Neuron (in vitro differentiated cells): ENCODE measurements at regions not wholly inside any gene's neighbourhood (a gene's known extent, or its start where the extent isn't known, plus 50 kb on each side); places are given as distances from the start of the nearest gene placed in this dataset.

Experiments
- H2AFZ ChIP-seq: one replicate; pipeline ENCODE4 v1.6.1; 2013; ENCODE audit warnings: low read depth, mild to moderate bottlenecking, inconsistent platforms, low read length, moderate library complexity
- H3K27me3 ChIP-seq: one replicate; pipeline ENCODE4 v1.6.1; 2013; ENCODE audit warnings: low read length; ENCODE audit not compliant: insufficient read depth
- H3K36me3 ChIP-seq: one replicate; pipeline ENCODE4 v1.6.1; 2013; ENCODE audit warnings: low read length; ENCODE audit not compliant: insufficient read depth
- H3K4me1 ChIP-seq: one replicate; pipeline ENCODE4 v1.6.1; 2013; ENCODE audit warnings: low read length; ENCODE audit not compliant: insufficient read depth
- H3K4me3 ChIP-seq: 2 replicates; pipeline ENCODE4 v1.5.1; 2013; ENCODE audit warnings: mild to moderate bottlenecking, low read length, moderate library complexity
- H3K9me3 ChIP-seq: one replicate; pipeline ENCODE4 v1.6.1; 2013; ENCODE audit warnings: low read length

GRCh38 chr6:170155464-170156196, 135.2 kb downstream of the DLL1 start:
- Histone ChIP-seq H3K4me3 (no peak overlapping the region), H3K36me3 (no peaks in the 10 kb centered on the region), H2AFZ (no peak overlapping the region), H3K9me3 (no peaks in the 10 kb centered on the region), H3K27me3 (no peaks in the 10 kb centered on the region), H3K4me1 (peaks cover 11% of the 10 kb centered on the region)

GRCh38 chr6:170153436-170154319, 137.2 kb downstream of the DLL1 start:
- Histone ChIP-seq H3K4me3 (no peak overlapping the region), H2AFZ (no peak overlapping the region), H3K27me3 (peaks cover 1% of the 10 kb centered on the region), H3K9me3 (no peaks in the 10 kb centered on the region), H3K4me1 (peaks cover 11% of the 10 kb centered on the region), H3K36me3 (no peaks in the 10 kb centered on the region)

- no peaks in the 10 kb centered on the region for H3K36me3 ChIP-seq
- H3K27me3 ChIP-seq: peaks cover 8% of the 10 kb centered on the region
- no peaks in the 10 kb centered on the region for H3K9me3 ChIP-seq
- H2AFZ ChIP-seq: peak overlapping the region; percentile 77
- peaks cover 11% of the 10 kb centered on the region for H3K4me1 ChIP-seq
- H3K4me3 ChIP-seq: no peak overlapping the region
These were observed 137.9 kb downstream of the DLL1 start for GRCh38 chr6:170152989-170153388.

- no peak overlapping the region for H3K4me3 ChIP-seq
- H2AFZ ChIP-seq: no peak overlapping the region
- H3K36me3 ChIP-seq: no peaks in the 10 kb centered on the region
- H3K9me3 ChIP-seq: no peaks in the 10 kb centered on the region
- H3K4me1 ChIP-seq: peaks cover 14% of the 10 kb centered on the region
- H3K27me3 ChIP-seq: peaks cover 13% of the 10 kb centered on the region
These were observed 138.6 kb downstream of the DLL1 start for GRCh38 chr6:170152124-170152926.

- Histone ChIP-seq H3K9me3 (no peaks in the 10 kb centered on the region), H3K4me3 (no peak overlapping the region), H2AFZ (no peak overlapping the region), H3K36me3 (no peaks in the 10 kb centered on the region), H3K4me1 (peaks cover 14% of the 10 kb centered on the region), H3K27me3 (peaks cover 18% of the 10 kb centered on the region)
These were observed 139.1 kb downstream of the DLL1 start for GRCh38 chr6:170151804-170152123.

GRCh38 chr6:170151321-170151771, 139.5 kb downstream of the DLL1 start:
- Histone ChIP-seq H3K36me3 (no peaks in the 10 kb centered on the region), H3K27me3 (peaks cover 18% of the 10 kb centered on the region), H2AFZ (no peak overlapping the region), H3K4me1 (peaks cover 14% of the 10 kb centered on the region), H3K9me3 (no peaks in the 10 kb centered on the region), H3K4me3 (no peak overlapping the region)

- H3K4me1 ChIP-seq: peaks cover 14% of the 10 kb centered on the region
- no peaks in the 10 kb centered on the region for H3K9me3 ChIP-seq
- no peak overlapping the region for H3K4me3 ChIP-seq
- H3K27me3 ChIP-seq: peaks cover 18% of the 10 kb centered on the region
- H3K36me3 ChIP-seq: no peaks in the 10 kb centered on the region
- H2AFZ ChIP-seq: no peak overlapping the region
These were observed 140.3 kb downstream of the DLL1 start for GRCh38 chr6:170150590-170150945.

GRCh38 chr6:170149681-170150589, 140.9 kb downstream of the DLL1 start:
- Histone ChIP-seq H3K4me1 (peaks cover 14% of the 10 kb centered on the region), H2AFZ (no peak overlapping the region), H3K4me3 (no peak overlapping the region), H3K9me3 (no peaks in the 10 kb centered on the region), H3K27me3 (peaks cover 21% of the 10 kb centered on the region), H3K36me3 (no peaks in the 10 kb centered on the region)

- peaks cover 21% of the 10 kb centered on the region for H3K27me3 ChIP-seq
- no peak overlapping the region for H3K4me3 ChIP-seq
- no peaks in the 10 kb centered on the region for H3K36me3 ChIP-seq
- no peak overlapping the region for H2AFZ ChIP-seq
- peaks cover 14% of the 10 kb centered on the region for H3K4me1 ChIP-seq
- no peaks in the 10 kb centered on the region for H3K9me3 ChIP-seq
These were observed 142.0 kb downstream of the DLL1 start for GRCh38 chr6:170148709-170149470.

GRCh38 chr6:170147832-170148708, 142.8 kb downstream of the DLL1 start:
- Histone ChIP-seq H3K9me3 (no peaks in the 10 kb centered on the region), H2AFZ (no peak overlapping the region), H3K36me3 (no peaks in the 10 kb centered on the region), H3K4me3 (no peak overlapping the region), H3K27me3 (peaks cover 21% of the 10 kb centered on the region), H3K4me1 (peaks cover 10% of the 10 kb centered on the region)

GRCh38 chr6:170147056-170147787, 143.7 kb downstream of the DLL1 start:
- H2AFZ ChIP-seq: no peak overlapping the region
- no peaks in the 10 kb centered on the region for H3K9me3 ChIP-seq
- peaks cover 21% of the 10 kb centered on the region for H3K27me3 ChIP-seq
- H3K36me3 ChIP-seq: no peaks in the 10 kb centered on the region
- no peak overlapping the region for H3K4me3 ChIP-seq
- H3K4me1 ChIP-seq: peaks cover 3% of the 10 kb centered on the region
